Smooth muscle cell (in vitro differentiated cells): ENCODE measurements at regions not wholly inside any gene's neighbourhood (a gene's known extent, or its start where the extent isn't known, plus 50 kb on each side); places are given as distances from the start of the nearest gene placed in this dataset.

Experiments used
- DNase-seq: peaks from one replicate; lab custom pipeline; 2025; ENCODE audit not compliant: unreplicated experiment; lab: John Stamatoyannopoulos, UW
- H2AFZ ChIP-seq: fragments of 200-600 bp; sonication (generic); 2 replicates; pipeline ENCODE4 v1.6.0; 2016; ENCODE audit warnings: antibody characterized with exemption, low read depth, mild to moderate bottlenecking
- H3F3A ChIP-seq: fragments of 200-600 bp; sonication (generic); 2 replicates; pipeline ENCODE4 v1.6.0; 2017; ENCODE audit warnings: antibody characterized with exemption, low read depth
- H3K27ac ChIP-seq: fragments of 200-600 bp; sonication (generic); 2 replicates; pipeline ENCODE4 v1.5.1; 2016; ENCODE audit warnings: low read depth, mild to moderate bottlenecking
- H3K27me3 ChIP-seq: fragments of 200-600 bp; sonication (generic); 2 replicates; pipeline ENCODE4 v1.6.1; 2016; ENCODE audit warnings: low read depth, mild to moderate bottlenecking
- H3K36me3 ChIP-seq: fragments of 200-600 bp; sonication (generic); 2 replicates; pipeline ENCODE4 v1.5.1; 2016; ENCODE audit warnings: low read depth
- H3K4me1 ChIP-seq: fragments of 200-600 bp; sonication (generic); 2 replicates; pipeline ENCODE4 v1.5.1; 2016; ENCODE audit warnings: low read depth
- H3K4me2 ChIP-seq: fragments of 200-600 bp; sonication (generic); 2 replicates; pipeline ENCODE4 v1.6.0; 2016; ENCODE audit warnings: mild to moderate bottlenecking
- H3K4me3 ChIP-seq: fragments of 200-600 bp; sonication (generic); 2 replicates; pipeline ENCODE4 v1.5.1; 2016; ENCODE audit warnings: mild to moderate bottlenecking
- H3K79me2 ChIP-seq: fragments of 200-600 bp; sonication (generic); 2 replicates; pipeline ENCODE4 v1.6.0; 2016; ENCODE audit warnings: low read depth, mild to moderate bottlenecking
- H3K9ac ChIP-seq: fragments of 200-600 bp; sonication (generic); 2 replicates; pipeline ENCODE4 v1.6.0; 2016; ENCODE audit warnings: low read depth
- H3K9me3 ChIP-seq: fragments of 200-600 bp; sonication (generic); replicated peaks from 2 replicates; pipeline ENCODE4 v1.5.1; 2016; ENCODE audit warnings: low read depth
- H4K20me1 ChIP-seq: fragments of 200-600 bp; sonication (generic); 2 replicates; pipeline ENCODE4 v1.6.0; 2016; ENCODE audit warnings: low read depth
- WGBS: methylation state at CpG from one replicate; pipeline ENCODE4 v1.1.7; 2016; ENCODE audit warnings: low lambda C conversion rate; 5-methylcytosine and 5-hydroxymethylcytosine counted together
- TF ChIP-seq, protein P1 (sequence below): fragments of 200-600 bp; sonication (generic); IDR thresholded peaks from 2 replicates; pipeline ENCODE4 v1.5.1; 2017; ENCODE audit warnings: borderline replicate concordance, mild to moderate bottlenecking, antibody characterized with exemption; ENCODE audit not compliant: insufficient read depth, poor library complexity, severe bottlenecking

DNA sequence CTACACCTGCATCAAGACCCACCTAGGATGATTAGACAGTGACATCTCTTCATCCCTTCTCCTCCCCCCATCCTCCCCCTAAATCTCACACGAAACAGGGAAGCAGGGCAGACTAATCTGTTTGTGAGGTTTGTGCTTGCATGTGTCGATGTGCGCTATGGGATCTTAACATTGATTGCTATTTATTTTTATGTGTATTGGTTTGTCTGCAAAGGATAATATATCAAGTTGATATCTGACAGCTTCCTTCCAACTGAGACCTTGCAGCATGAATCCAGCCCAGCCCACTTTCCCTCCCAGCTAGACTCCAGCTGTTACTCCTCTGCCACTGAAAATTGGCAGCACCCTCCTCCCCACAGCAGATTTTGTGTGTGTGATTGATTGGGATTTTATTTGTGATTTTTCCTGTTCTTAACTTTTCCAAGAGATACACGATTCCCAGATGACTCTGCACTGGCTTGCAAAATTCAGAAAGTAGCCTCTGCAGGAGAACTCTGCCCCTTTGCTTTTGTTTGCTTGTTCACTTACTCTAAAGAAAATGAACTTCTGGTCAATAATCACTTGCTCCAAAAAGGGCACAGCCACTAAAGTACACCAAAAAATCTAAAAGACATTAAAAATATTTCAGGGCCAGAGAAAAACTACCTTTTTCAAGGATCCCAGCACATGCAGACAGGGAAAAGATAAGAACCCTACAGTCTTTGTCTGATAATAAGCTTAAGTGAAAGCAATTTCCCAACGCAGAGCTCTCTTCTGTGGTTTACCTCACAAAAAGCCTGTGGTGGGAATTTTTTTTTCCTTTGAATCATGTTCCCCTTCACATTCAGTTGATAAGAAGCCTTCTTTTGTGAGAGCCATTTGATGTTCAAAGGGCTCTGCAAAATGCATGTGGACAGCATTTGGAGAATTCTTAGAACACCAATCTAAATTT is 222.1 kb downstream of the RPS29 start:
- no peaks in the 10 kb centered on the region for H3K27me3 ChIP-seq

DNA sequence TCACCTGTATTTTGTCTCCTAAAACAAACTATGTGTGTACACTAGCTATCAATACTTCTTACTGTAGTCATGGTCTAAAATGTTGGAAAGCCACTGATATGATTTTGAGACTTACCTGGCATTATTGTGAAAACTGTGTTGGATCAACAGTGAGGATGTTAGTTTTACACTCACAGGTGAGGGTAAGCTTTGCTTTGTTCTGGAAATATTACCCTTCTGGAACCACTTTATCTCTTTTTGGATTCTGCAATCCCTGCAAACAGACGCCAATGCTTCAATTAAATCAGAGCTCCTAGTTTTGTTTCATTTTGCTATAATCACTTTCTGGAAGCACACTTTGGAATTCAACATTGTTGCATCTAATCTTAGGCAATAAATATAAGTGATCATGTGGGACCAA is 223.3 kb downstream of the RPS29 start:
- DNase-seq, result no peak

More for the DNA sequence above, 222.1 kb downstream of the RPS29 start:
- no peak for DNase-seq
- Histone ChIP-seq H3K9ac (no peak overlapping the region), H3K36me3 (no peaks in the 10 kb centered on the region), H2AFZ (no peak overlapping the region), H3K4me3 (no peak overlapping the region), H3K4me1 (peaks cover 17% of the 10 kb centered on the region), H3F3A (no peaks in the 10 kb centered on the region), H3K4me2 (no peak overlapping the region), H3K27ac (no peak overlapping the region), H3K79me2 (no peaks in the 10 kb centered on the region), H3K9me3 (no peaks in the 10 kb centered on the region), H4K20me1 (no peaks in the 10 kb centered on the region)
- WGBS, result 31% methylated on average over 5 of the region's 5 CpGs
- TF ChIP-seq, protein P1, sequence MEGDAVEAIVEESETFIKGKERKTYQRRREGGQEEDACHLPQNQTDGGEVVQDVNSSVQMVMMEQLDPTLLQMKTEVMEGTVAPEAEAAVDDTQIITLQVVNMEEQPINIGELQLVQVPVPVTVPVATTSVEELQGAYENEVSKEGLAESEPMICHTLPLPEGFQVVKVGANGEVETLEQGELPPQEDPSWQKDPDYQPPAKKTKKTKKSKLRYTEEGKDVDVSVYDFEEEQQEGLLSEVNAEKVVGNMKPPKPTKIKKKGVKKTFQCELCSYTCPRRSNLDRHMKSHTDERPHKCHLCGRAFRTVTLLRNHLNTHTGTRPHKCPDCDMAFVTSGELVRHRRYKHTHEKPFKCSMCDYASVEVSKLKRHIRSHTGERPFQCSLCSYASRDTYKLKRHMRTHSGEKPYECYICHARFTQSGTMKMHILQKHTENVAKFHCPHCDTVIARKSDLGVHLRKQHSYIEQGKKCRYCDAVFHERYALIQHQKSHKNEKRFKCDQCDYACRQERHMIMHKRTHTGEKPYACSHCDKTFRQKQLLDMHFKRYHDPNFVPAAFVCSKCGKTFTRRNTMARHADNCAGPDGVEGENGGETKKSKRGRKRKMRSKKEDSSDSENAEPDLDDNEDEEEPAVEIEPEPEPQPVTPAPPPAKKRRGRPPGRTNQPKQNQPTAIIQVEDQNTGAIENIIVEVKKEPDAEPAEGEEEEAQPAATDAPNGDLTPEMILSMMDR, result no peak

DNA sequence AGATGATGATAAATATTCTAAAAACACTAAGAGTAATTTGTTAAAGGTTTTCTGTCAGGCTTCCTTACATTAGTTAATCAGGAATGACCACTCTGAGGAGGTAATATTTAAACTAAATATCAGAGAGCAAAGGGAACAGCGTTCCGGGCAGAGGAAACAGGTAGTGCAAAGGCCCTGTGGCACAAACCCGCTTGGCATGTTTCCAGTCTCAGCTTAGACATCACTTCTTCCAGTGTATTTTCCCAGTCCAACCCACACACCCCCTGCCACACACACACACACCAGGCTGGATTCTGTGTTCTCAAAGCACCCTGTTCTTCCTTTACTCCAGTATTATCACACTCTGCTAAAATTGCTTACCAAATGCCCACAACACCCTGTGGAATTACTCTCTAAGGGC is 247.1 kb downstream of the RPS29 start:
- H3K9me3 ChIP-seq, result no peaks in the 10 kb centered on the region
- no peak overlapping the region for H3K27ac ChIP-seq
- H3K4me1 ChIP-seq, result no peaks in the 10 kb centered on the region
- H2AFZ ChIP-seq, result no peak overlapping the region
- no peaks in the 10 kb centered on the region for H3K79me2 ChIP-seq
- no peak overlapping the region for H3K4me3 ChIP-seq
- no peaks in the 10 kb centered on the region for H4K20me1 ChIP-seq
- no peaks in the 10 kb centered on the region for H3K36me3 ChIP-seq
- H3F3A ChIP-seq, result no peaks in the 10 kb centered on the region
- H3K27me3 ChIP-seq, result no peaks in the 10 kb centered on the region
- no peak overlapping the region for H3K4me2 ChIP-seq
- DNase-seq, result no peak
- H3K9ac ChIP-seq, result no peak overlapping the region
- WGBS, result 89% methylated on average over 3 of the region's 3 CpGs
- TF ChIP-seq, protein P1, result no peak

More for the DNA sequence above, 223.3 kb downstream of the RPS29 start:
- Histone ChIP-seq H3K27me3 (no peaks in the 10 kb centered on the region), H3K9me3 (no peaks in the 10 kb centered on the region), H3K27ac (no peak overlapping the region), H3K9ac (no peak overlapping the region), H3K79me2 (no peaks in the 10 kb centered on the region), H3F3A (no peaks in the 10 kb centered on the region), H3K4me3 (no peak overlapping the region), H2AFZ (no peak overlapping the region), H3K4me1 (peaks cover 17% of the 10 kb centered on the region), H4K20me1 (no peaks in the 10 kb centered on the region), H3K36me3 (no peaks in the 10 kb centered on the region), H3K4me2 (no peak overlapping the region)
- 84% methylated on average over 1 of the region's 1 CpG for WGBS
- TF ChIP-seq, protein P1, result no peak
